HG03097 (cell line): ENCODE measurements at regions not wholly inside any gene's neighbourhood (a gene's known extent, or its start where the extent isn't known, plus 50 kb on each side); places are given as distances from the start of the nearest gene placed in this dataset.
A peak's percentile ranks its signal among the peaks of the same experiment; 100 is the strongest.

Experiments
- ATAC-seq: cut with Tn5 transposase; IDR thresholded peaks from one replicate; pipeline ENCODE4 v1.9.1; 2021; ENCODE audit not compliant: unreplicated experiment, low FRiP score

GRCh38 chr11:109853156-109853776 is 239.9 kb upstream of the ZC3H12C start:
- peak; percentile 61 for ATAC-seq

GRCh38 chr11:109854731-109855130 is 238.5 kb upstream of the ZC3H12C start:
- no peak for ATAC-seq

GRCh38 chr11:109856928-109857327 is 236.3 kb upstream of the ZC3H12C start:
- no peak for ATAC-seq

GRCh38 chr11:109857637-109858036 is 235.6 kb upstream of the ZC3H12C start:
- ATAC-seq: no peak

- ATAC-seq: no peak
Measured at GRCh38 chr11:109858152-109858551, 235.0 kb upstream of the ZC3H12C start.

- ATAC-seq: no peak
Measured at GRCh38 chr11:109859045-109859724, 234.0 kb upstream of the ZC3H12C start.

- ATAC-seq: no peak
Measured at GRCh38 chr11:109862835-109863234, 230.4 kb upstream of the ZC3H12C start.

- peak; percentile 94 for ATAC-seq
Measured at GRCh38 chr11:109864151-109864661, 229.0 kb upstream of the ZC3H12C start.

- ATAC-seq: peak; percentile 24
Measured at GRCh38 chr11:109864834-109865547, 228.2 kb upstream of the ZC3H12C start.

- ATAC-seq: no peak
Measured at GRCh38 chr11:109865548-109866186, 227.5 kb upstream of the ZC3H12C start.

- no peak for ATAC-seq
Measured at GRCh38 chr11:109867784-109868183, 225.4 kb upstream of the ZC3H12C start.

- ATAC-seq: no peak
Measured at GRCh38 chr11:109869536-109869935, 223.7 kb upstream of the ZC3H12C start.

- ATAC-seq: no peak
Measured at GRCh38 chr11:109870297-109870696, 222.9 kb upstream of the ZC3H12C start.

GRCh38 chr11:109877043-109877442 is 216.1 kb upstream of the ZC3H12C start:
- no peak for ATAC-seq

- ATAC-seq: no peak
Measured at GRCh38 chr11:109884501-109884900, 208.7 kb upstream of the ZC3H12C start.

GRCh38 chr11:109885006-109885405 is 208.2 kb upstream of the ZC3H12C start:
- ATAC-seq: no peak

GRCh38 chr11:109892321-109892794 is 200.8 kb upstream of the ZC3H12C start:
- ATAC-seq: no peak

GRCh38 chr11:109894242-109894641 is 198.9 kb upstream of the ZC3H12C start:
- ATAC-seq: no peak

- no peak for ATAC-seq
Measured at GRCh38 chr11:109898592-109898991, 194.6 kb upstream of the ZC3H12C start.

- no peak for ATAC-seq
Measured at GRCh38 chr11:109902764-109903433, 190.3 kb upstream of the ZC3H12C start.
